ENCODE measurements at regions not wholly inside any gene's neighbourhood (a gene's known extent, or its start where the extent isn't known, plus 50 kb on each side); places are given as distances from the start of the nearest gene placed in this dataset.

DNA sequence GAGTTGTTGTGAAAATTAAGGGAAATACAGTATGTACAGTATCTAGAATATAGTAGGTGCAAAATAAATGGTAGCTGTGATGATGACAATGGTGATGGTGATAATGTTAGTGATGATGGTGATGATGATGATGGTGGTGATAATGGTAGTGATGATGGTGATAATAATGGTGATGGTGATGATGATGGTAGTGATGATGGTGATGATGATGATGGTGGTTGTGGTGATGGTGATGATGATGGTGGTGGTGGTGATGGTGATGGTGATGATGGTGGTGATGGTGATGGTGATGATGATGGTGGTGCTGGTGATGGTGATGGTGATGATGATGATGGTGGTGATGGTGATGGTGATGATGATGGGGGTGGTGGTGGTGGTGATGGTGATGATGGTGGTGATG, 91.3 kb upstream of the FOXF1 start:
- DNase-seq (ENCODE audit: low spot score), result no peak
- TF ChIP-seq, protein P1, sequence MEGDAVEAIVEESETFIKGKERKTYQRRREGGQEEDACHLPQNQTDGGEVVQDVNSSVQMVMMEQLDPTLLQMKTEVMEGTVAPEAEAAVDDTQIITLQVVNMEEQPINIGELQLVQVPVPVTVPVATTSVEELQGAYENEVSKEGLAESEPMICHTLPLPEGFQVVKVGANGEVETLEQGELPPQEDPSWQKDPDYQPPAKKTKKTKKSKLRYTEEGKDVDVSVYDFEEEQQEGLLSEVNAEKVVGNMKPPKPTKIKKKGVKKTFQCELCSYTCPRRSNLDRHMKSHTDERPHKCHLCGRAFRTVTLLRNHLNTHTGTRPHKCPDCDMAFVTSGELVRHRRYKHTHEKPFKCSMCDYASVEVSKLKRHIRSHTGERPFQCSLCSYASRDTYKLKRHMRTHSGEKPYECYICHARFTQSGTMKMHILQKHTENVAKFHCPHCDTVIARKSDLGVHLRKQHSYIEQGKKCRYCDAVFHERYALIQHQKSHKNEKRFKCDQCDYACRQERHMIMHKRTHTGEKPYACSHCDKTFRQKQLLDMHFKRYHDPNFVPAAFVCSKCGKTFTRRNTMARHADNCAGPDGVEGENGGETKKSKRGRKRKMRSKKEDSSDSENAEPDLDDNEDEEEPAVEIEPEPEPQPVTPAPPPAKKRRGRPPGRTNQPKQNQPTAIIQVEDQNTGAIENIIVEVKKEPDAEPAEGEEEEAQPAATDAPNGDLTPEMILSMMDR (IDR thresholded peaks at IDR 0.05; ENCODE audit: extremely low read depth, missing control alignments), result no peak

DNA sequence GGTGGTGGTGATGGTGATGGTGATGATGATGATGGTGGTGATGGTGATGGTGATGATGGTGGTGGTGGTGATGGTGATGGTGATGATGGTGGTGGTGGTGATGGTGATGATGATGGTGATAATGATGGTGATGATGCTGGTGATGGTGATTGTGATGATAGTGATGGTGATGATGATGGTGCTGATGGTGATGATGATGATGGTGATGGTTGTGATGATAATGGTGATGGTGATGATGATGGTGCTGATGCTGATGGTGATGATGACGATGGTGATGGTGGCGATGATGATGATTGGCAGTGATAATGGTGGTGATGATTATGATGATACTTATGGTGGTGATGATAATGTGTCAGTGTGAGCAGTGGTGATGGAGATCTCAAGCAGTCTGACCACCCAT, 90.8 kb upstream of the FOXF1 start:
- DNase-seq (ENCODE audit: low spot score), result no peak
- TF ChIP-seq, protein P1 (IDR thresholded peaks at IDR 0.05; ENCODE audit: extremely low read depth, missing control alignments), result no peak

DNA sequence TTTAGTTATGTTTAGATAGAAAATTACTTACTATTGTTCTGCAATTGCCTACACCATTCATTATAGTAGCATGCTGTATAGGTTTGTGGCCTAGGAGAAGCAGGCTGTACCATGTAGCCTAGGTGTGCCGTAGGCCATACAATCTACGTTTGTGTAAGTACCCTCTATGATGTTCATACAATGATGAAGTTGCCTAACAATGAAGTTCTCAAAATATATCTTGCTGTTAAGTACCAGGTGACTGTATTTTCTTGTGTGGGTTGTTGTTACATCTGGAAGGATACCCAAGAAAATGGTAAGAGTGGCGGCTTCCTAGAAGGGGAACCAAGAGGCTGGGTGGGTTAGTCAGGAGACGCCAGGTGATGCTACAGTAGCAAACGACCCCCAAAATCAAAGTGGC, 88.3 kb upstream of the FOXF1 start:
- DNase-seq (ENCODE audit: low spot score), result no peak
- TF ChIP-seq, protein P1 (IDR thresholded peaks at IDR 0.05; ENCODE audit: extremely low read depth, missing control alignments), result no peak

GRCh38 chr16:86424398-86424797, 85.9 kb upstream of the FOXF1 start:
- TF ChIP-seq, protein P1 (IDR thresholded peaks at IDR 0.05; ENCODE audit: extremely low read depth, missing control alignments), result no peak
- DNase-seq (ENCODE audit: low spot score), result no peak

GRCh38 chr16:86424985-86425384, 85.3 kb upstream of the FOXF1 start:
- DNase-seq (ENCODE audit: low spot score), result no peak
- TF ChIP-seq, protein P1 (IDR thresholded peaks at IDR 0.05; ENCODE audit: extremely low read depth, missing control alignments), result no peak

DNA sequence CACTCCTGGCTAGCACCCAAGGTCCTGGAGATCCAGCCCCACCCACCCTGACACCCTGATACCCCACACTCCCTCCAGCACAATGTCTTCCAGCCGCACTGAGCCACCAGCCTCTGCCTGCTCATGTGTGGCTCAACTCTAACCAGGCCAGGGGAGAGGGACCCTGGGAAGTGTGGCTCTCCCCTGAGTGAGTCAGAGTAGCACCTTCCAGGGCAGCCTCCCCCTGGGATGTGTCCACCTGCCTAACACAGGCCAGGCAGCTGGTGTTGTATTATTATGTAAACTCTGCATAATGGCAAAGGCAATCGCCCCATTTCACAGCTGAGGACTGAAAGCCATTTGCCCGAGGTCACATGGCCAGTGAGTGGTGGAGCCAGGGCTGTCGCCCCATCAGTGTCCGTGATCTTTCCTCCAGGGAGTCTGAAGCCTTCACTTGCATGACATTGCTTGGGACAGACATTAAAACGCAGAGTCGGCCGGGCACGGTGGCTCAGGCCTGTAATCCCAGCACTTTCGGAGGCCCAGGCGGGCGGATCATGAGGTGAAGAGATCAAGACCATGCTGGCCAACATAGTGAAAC, 84.2 kb upstream of the FOXF1 start:
- no peak for DNase-seq (ENCODE audit: low spot score)

DNA sequence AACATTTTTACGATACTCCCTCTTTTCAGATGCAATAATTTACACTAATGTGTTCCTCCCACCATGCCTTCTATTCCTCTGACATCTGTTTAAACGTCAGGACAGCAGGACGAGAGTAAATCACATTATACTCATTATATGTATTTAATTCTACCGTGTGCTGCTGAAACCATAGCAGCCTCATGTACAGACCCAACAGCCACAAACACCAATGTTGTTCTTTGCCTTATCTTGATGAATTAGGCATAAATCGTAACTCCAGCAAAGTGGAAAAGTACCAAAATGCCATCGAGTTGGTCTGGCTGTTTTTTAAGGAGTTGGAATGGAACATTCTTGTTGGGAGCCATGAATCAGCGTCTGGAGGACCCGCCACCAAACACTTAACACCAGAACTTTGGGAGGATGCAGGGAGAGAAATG, 82.9 kb upstream of the FOXF1 start:
- TF ChIP-seq, protein P1 (IDR thresholded peaks at IDR 0.05; ENCODE audit: extremely low read depth, missing control alignments), result no peak
- no peak for DNase-seq (ENCODE audit: low spot score)

More for the DNA sequence above, 84.2 kb upstream of the FOXF1 start:
- TF ChIP-seq, protein P1 (IDR thresholded peaks at IDR 0.05; ENCODE audit: extremely low read depth, missing control alignments), result no peak
